Fibroblast of lung (primary cell): ENCODE measurements at regions not wholly inside any gene's neighbourhood (a gene's known extent, or its start where the extent isn't known, plus 50 kb on each side); places are given as distances from the start of the nearest gene placed in this dataset.

Experiments
- EZH2 ChIP-seq: IDR thresholded peaks from 2 replicates; pipeline ENCODE4 v1.5.1; 2012; ENCODE audit warnings: low read length, control low read depth, mild to moderate bottlenecking; ENCODE audit errors: missing control alignments
- TF ChIP-seq, protein P1 (sequence below), 2 donors: IDR thresholded peaks in 1 of 2; conservative IDR thresholded peaks in 1 of 2; 1 replicate in 1 of 2; 2 replicates in 1 of 2; pipeline ENCODE4 v1.5.1; 2011 to 2012; ENCODE audit warnings: low read length in 2 of 2, control low read depth in 1 of 2, inconsistent platforms in 1 of 2, low read depth in 1 of 2, mild to moderate bottlenecking in 1 of 2

DNA sequence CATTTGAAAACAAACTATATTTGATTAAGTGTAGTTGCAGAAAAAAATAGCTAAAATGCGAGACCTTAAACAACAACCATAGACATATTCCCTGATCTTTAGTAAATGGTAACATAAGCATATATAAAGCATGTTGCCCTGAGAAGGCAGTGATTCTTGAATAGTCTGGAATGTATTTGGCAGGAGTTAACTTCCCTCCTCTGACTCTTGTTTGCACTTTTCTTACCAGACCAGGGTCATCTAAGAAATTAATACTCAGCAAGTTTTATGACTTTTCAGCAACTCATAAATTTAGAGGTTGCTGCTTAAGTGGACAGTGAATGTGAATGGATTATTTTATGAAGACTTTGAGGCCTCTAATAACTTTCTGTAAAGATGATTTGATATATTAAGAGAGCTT is 55.3 kb upstream of the NUDT12 start:
- TF ChIP-seq, protein P1, sequence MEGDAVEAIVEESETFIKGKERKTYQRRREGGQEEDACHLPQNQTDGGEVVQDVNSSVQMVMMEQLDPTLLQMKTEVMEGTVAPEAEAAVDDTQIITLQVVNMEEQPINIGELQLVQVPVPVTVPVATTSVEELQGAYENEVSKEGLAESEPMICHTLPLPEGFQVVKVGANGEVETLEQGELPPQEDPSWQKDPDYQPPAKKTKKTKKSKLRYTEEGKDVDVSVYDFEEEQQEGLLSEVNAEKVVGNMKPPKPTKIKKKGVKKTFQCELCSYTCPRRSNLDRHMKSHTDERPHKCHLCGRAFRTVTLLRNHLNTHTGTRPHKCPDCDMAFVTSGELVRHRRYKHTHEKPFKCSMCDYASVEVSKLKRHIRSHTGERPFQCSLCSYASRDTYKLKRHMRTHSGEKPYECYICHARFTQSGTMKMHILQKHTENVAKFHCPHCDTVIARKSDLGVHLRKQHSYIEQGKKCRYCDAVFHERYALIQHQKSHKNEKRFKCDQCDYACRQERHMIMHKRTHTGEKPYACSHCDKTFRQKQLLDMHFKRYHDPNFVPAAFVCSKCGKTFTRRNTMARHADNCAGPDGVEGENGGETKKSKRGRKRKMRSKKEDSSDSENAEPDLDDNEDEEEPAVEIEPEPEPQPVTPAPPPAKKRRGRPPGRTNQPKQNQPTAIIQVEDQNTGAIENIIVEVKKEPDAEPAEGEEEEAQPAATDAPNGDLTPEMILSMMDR (conservative IDR thresholded peaks at IDR 0.05 in 1 of 2, IDR thresholded peaks at IDR 0.05 in 1 of 2; ENCODE audit: low read depth in 1 of 2, low read length in 2 of 2), result no peak
- no peak for TF ChIP-seq EZH2
